ENCODE measurements at regions not wholly inside any gene's neighbourhood (a gene's known extent, or its start where the extent isn't known, plus 50 kb on each side); places are given as distances from the start of the nearest gene placed in this dataset.

DNA sequence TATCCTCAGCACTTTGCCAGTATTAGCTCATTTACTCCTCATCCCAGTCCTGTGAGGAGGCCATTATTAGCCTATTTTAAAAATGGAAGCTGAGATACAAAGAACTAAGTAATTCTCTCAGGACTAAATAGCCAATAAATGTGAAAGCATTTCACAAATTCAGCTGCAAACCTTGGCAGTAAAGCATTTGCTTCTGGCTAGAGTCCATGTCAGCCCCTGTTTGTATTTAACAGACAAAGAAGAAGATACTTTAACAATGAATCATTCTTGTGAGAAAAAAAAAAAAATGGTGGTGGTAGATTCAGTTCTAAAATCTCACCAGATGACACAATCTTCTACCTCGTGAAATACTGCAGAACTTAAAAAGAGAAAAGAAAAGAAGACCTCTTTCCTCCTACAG is 85.0 kb upstream of the CNTN6 start:
- H3K27ac ChIP-seq (ENCODE audit: low read depth, low read length), result no peak overlapping the region
- H2BK120ac ChIP-seq (replicated peaks; ENCODE audit: low read depth, low read length), result no peak overlapping the region
- H3K23me2 ChIP-seq (ENCODE audit: low read depth, low read length), result no peaks in the 10 kb centered on the region
- H3K56ac ChIP-seq (replicated peaks; ENCODE audit: insufficient read length, low read depth, low read length), result no peak overlapping the region
- no peaks in the 10 kb centered on the region for H3K36me3 ChIP-seq (ENCODE audit: control insufficient read depth in 2 of 4, insufficient read depth in 4 of 4, low read length in 3 of 4)
- no peak overlapping the region for H2BK15ac ChIP-seq (ENCODE audit: low read length)
- no peak overlapping the region for H3K4me3 ChIP-seq (ENCODE audit: extremely low read depth in 1 of 4, insufficient read depth in 2 of 4, low read depth in 3 of 4, low read length in 4 of 4)
- no peak overlapping the region for H3K4ac ChIP-seq (replicated peaks; ENCODE audit: insufficient read length, low read depth, low read length)
- no peak overlapping the region for H4K91ac ChIP-seq (replicated peaks; ENCODE audit: insufficient read length, low read length)
- no peak overlapping the region for H2BK5ac ChIP-seq (ENCODE audit: low read depth, low read length)
- no peak overlapping the region for H3K14ac ChIP-seq (ENCODE audit: insufficient read length)
- no peaks in the 10 kb centered on the region for H3K4me1 ChIP-seq (replicated peaks in 1 of 4; ENCODE audit: control insufficient read depth in 3 of 4, insufficient read depth in 4 of 4, low read length in 3 of 4)
- 77% methylated on average over 1 of the region's 1 CpG; no CpG with 5 or more reads in 1 of the 2 experiments for WGBS, 2 experiments (ENCODE audit: extremely low coverage in 1 of 2, insufficient coverage in 1 of 2, insufficient read length in 1 of 2, insufficient replicate concordance in 2 of 2, low coverage in 1 of 2, low lambda C conversion rate in 2 of 2, missing lambda C conversion rate in 1 of 2)
- no peak overlapping the region for H3K23ac ChIP-seq (ENCODE audit: insufficient read length)
- H3K27me3 ChIP-seq (replicated peaks in 1 of 4; ENCODE audit: control insufficient read depth in 3 of 4, extremely low read depth in 1 of 4, insufficient read depth in 3 of 4, low read length in 3 of 4), result no peaks in the 10 kb centered on the region
- H4K8ac ChIP-seq (ENCODE audit: extremely low read depth, insufficient read depth, low read length), result no peak overlapping the region
- CTCF ChIA-PET (ENCODE audit: partially characterized antibody), result interaction anchor here (1.4 kb wide), 1 partner anchor 101 kb away, joined by 4 read pairs; no protein-coding TSS in a partner anchor
- H3K9me3 ChIP-seq (ENCODE audit: insufficient read depth in 2 of 2, low read depth in 1 of 2, low read length in 1 of 2), result no peaks in the 10 kb centered on the region
- no peaks in the 10 kb centered on the region for H3K79me2 ChIP-seq (ENCODE audit: control insufficient read depth in 1 of 2, insufficient read depth in 2 of 2, low read length in 2 of 2)
- H2AFZ ChIP-seq (ENCODE audit: low read length), result no peak overlapping the region
- no peak overlapping the region for H3K18ac ChIP-seq (ENCODE audit: extremely low read depth, low read length)
- H2BK20ac ChIP-seq (ENCODE audit: low read length), result no peak overlapping the region
- DNase-seq (ENCODE audit: low read depth in 1 of 2, low spot score in 2 of 2), result no peak
- H2AK5ac ChIP-seq (ENCODE audit: low read depth, low read length), result no peak overlapping the region
- H2BK12ac ChIP-seq (ENCODE audit: low read depth, low read length), result no peak overlapping the region
- no peaks in the 10 kb centered on the region for H3K79me1 ChIP-seq (ENCODE audit: low read depth, low read length)
- H3K4me2 ChIP-seq (ENCODE audit: insufficient read depth in 1 of 2, low read depth in 2 of 2, low read length in 2 of 2), result no peak overlapping the region
- H4K20me1 ChIP-seq (replicated peaks in 1 of 2; ENCODE audit: control insufficient read depth in 1 of 2, insufficient read depth in 2 of 2, low read length in 2 of 2), result no peaks in the 10 kb centered on the region
- H3K9ac ChIP-seq (replicated peaks in 1 of 4; ENCODE audit: extremely low read depth in 1 of 4, low read depth in 3 of 4, low read length in 3 of 4), result no peak overlapping the region
- H4K5ac ChIP-seq (ENCODE audit: insufficient read length, low read depth, low read length), result no peak overlapping the region
- FAIRE-seq, result no peak
- TF ChIP-seq EP300 (IDR thresholded peaks at IDR 0.05; ENCODE audit: borderline replicate concordance in 1 of 2, low read depth in 2 of 2, low read length in 2 of 2), result no peak
- POLR2A ChIA-PET (ENCODE audit: partially characterized antibody), result no interaction called here

Measured in H1 (cell line).